SHP77 treated with DMSO at 0.1 percent for 48 hours (cell line): ENCODE measurements at regions not wholly inside any gene's neighbourhood (a gene's known extent, or its start where the extent isn't known, plus 50 kb on each side); places are given as distances from the start of the nearest gene placed in this dataset.
"Not testable (repeated sequence)": the region's sequence is repeated elsewhere in the genome, so short reads cannot be mapped to it uniquely, and the experiment has no call there.

Experiments used
- DNase-seq: peaks from one replicate; lab custom pipeline; 2025; lab: John Stamatoyannopoulos, UW

- no peak for DNase-seq
Observed at GRCh38 chr14:83559721-83560120, 1970.2 kb upstream of the FLRT2 start.

- no peak for DNase-seq
Observed at GRCh38 chr14:83561261-83561660, 1968.7 kb upstream of the FLRT2 start.

- DNase-seq = no peak
Observed at GRCh38 chr14:83566567-83566966, 1963.4 kb upstream of the FLRT2 start.

- no peak for DNase-seq
Observed at GRCh38 chr14:83568141-83568540, 1961.8 kb upstream of the FLRT2 start.

- no peak for DNase-seq
Observed at GRCh38 chr14:83575301-83575700, 1954.6 kb upstream of the FLRT2 start.

- no peak for DNase-seq
Observed at GRCh38 chr14:83583201-83583600, 1946.7 kb upstream of the FLRT2 start.

- DNase-seq = no peak
Observed at GRCh38 chr14:83594874-83595273, 1935.1 kb upstream of the FLRT2 start.

- no peak for DNase-seq
Observed at GRCh38 chr14:83607682-83608081, 1922.3 kb upstream of the FLRT2 start.

- no peak for DNase-seq
Observed at GRCh38 chr14:83611491-83611890, 1918.5 kb upstream of the FLRT2 start.

- DNase-seq = no peak
Observed at GRCh38 chr14:83611906-83612390, 1918.0 kb upstream of the FLRT2 start.

- DNase-seq = no peak
Observed at GRCh38 chr14:83614956-83615355, 1915.0 kb upstream of the FLRT2 start.

GRCh38 chr14:83624541-83624940 lies 1905.4 kb upstream of the FLRT2 start:
- DNase-seq = no peak

- no peak for DNase-seq
Observed at GRCh38 chr14:83632375-83632774, 1897.6 kb upstream of the FLRT2 start.

- DNase-seq = no peak
Observed at GRCh38 chr14:83638748-83639504, 1891.0 kb upstream of the FLRT2 start.

GRCh38 chr14:83639505-83639875 lies 1890.5 kb upstream of the FLRT2 start:
- DNase-seq = not testable (repeated sequence)

GRCh38 chr14:83646228-83646627 lies 1883.7 kb upstream of the FLRT2 start:
- DNase-seq = no peak

- no peak for DNase-seq
Observed at GRCh38 chr14:83660597-83660996, 1869.3 kb upstream of the FLRT2 start.

GRCh38 chr14:83664389-83664788 lies 1865.6 kb upstream of the FLRT2 start:
- DNase-seq = no peak

GRCh38 chr14:83689265-83689664 lies 1840.7 kb upstream of the FLRT2 start:
- DNase-seq = no peak

- DNase-seq = no peak
Observed at GRCh38 chr14:83697099-83697498, 1832.8 kb upstream of the FLRT2 start.

- no peak for DNase-seq
Observed at GRCh38 chr14:83702619-83703018, 1827.3 kb upstream of the FLRT2 start.

- DNase-seq = no peak
Observed at GRCh38 chr14:83706231-83706954, 1823.6 kb upstream of the FLRT2 start.

GRCh38 chr14:83707056-83707455 lies 1822.9 kb upstream of the FLRT2 start:
- no peak for DNase-seq
